ENCODE measurements at regions not wholly inside any gene's neighbourhood (a gene's known extent, or its start where the extent isn't known, plus 50 kb on each side); places are given as distances from the start of the nearest gene placed in this dataset.

DNA sequence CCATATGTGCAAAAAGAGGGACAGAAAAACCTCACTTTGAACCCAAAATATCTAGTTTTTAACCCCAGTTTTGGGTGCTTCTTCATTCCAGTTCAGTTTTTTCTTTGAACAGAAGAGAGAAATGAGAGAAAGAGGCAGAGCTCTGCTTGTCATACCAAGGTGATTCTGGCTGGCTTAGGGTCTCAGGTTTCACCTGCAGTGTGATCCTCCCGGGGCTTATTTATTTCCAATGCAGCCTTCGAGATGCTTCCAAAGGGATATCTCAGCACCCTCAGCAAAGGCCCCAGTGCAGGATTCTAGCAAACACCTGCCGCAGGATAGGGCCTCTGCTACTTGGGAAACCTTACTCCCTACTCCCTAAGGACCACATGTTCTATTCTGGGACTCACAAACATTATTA is 131.3 kb downstream of the WDR11 start:
- TF ChIP-seq, protein P1, sequence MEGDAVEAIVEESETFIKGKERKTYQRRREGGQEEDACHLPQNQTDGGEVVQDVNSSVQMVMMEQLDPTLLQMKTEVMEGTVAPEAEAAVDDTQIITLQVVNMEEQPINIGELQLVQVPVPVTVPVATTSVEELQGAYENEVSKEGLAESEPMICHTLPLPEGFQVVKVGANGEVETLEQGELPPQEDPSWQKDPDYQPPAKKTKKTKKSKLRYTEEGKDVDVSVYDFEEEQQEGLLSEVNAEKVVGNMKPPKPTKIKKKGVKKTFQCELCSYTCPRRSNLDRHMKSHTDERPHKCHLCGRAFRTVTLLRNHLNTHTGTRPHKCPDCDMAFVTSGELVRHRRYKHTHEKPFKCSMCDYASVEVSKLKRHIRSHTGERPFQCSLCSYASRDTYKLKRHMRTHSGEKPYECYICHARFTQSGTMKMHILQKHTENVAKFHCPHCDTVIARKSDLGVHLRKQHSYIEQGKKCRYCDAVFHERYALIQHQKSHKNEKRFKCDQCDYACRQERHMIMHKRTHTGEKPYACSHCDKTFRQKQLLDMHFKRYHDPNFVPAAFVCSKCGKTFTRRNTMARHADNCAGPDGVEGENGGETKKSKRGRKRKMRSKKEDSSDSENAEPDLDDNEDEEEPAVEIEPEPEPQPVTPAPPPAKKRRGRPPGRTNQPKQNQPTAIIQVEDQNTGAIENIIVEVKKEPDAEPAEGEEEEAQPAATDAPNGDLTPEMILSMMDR (IDR thresholded peaks at IDR 0.05) = no peak
- TF ChIP-seq POLR2A (IDR thresholded peaks at IDR 0.05) = no peak

All from gastroesophageal sphincter (tissue), 3 donors.